ENCODE measurements at regions not wholly inside any gene's neighbourhood (a gene's known extent, or its start where the extent isn't known, plus 50 kb on each side); places are given as distances from the start of the nearest gene placed in this dataset.

- TF ChIP-seq CTCF (IDR thresholded peaks at IDR 0.05 in 4 of 5, conservative IDR thresholded peaks at IDR 0.05 in 1 of 5) = no peak
- no peak for TF ChIP-seq POLR2A (IDR thresholded peaks at IDR 0.05)
These were observed 150.2 kb upstream of the POU2AF2 start for GRCh38 chr11:111095327-111095726.
